ENCODE measurements at regions not wholly inside any gene's neighbourhood (a gene's known extent, or its start where the extent isn't known, plus 50 kb on each side); places are given as distances from the start of the nearest gene placed in this dataset.
A peak's percentile ranks its signal among the peaks of the same experiment; 100 is the strongest.

DNA sequence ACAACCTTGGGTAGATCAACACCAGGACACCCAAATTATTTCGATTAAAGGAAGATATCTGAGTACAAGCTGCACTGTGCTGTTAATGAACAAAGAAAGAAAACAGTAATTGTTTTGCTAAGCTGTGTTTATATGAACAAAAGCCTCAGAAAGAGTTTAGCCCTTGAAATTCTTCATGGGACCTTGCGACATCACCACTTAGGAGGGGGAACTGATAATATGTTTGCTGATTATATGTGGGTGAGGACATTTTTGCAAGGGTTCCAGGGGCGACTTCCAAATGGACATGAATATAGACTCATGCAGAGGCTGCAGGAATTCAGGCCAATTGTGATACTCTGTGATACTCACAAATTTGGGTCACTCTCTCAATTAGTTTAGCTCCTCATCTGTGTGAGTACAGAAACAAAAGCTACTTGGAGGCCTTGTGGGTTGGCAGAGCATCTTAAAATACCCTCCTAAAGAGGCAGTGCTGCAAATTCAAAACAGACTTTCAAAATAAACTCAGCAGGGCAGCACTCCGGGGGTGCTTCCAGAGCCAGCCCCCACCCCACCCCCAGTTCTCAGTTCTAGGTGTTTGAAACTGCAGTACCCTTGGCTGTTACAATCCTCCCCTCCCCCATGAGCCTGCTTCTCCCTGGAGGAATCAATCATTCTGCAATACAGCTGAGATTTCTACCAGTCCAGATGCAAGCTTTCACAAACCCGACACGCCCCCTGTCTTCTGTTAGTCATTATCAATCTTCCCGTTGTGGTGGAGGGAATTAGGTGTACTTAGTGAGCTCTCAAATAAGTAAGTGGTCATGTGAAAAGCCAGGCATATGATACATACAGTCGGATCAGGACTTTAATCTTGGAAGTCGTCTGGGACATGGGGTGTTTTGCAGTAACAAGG is 97.0 kb upstream of the MBNL2 start:
- H3K4me2 ChIP-seq = peak overlapping the region; percentile 73
- peaks cover 56% of the 10 kb centered on the region for H3F3A ChIP-seq (ENCODE audit: insufficient read depth, low read depth)
- ChIA-PET CTCF (interaction anchor here (0.7 to 1.3 kb wide), 7 partner anchors 11 to 1724 kb away, joined by 3 to 16 read pairs (median 8); no protein-coding TSS in a partner anchor), POLR2A (ENCODE audit: unreplicated experiment) (interaction anchor here (0.6 to 0.7 kb wide), 3 partner anchors 67 to 1148 kb away, joined by 5 to 10 read pairs (median 6); partner anchors contain the start of gene MBNL2)
- H2AFZ ChIP-seq = no peak overlapping the region
- H3K36me3 ChIP-seq (ENCODE audit: low read depth) = no peaks in the 10 kb centered on the region
- H3K9me2 ChIP-seq (ENCODE audit: insufficient read depth) = no peaks in the 10 kb centered on the region
- TF ChIP-seq CTCF (conservative IDR thresholded peaks at IDR 0.05) = peak; percentile 55; the same call in 1 of the 2 replicates
- no peak for TF ChIP-seq EZH2 (IDR thresholded peaks at IDR 0.05; ENCODE audit: low read depth)
- H3K4me1 ChIP-seq (replicated peaks; ENCODE audit: insufficient read depth) = peaks cover 81% of the 10 kb centered on the region
- BruUV-seq (replicated peaks) = no TSS peak
- H3K4me3 ChIP-seq = peak overlapping the region; percentile 37; the same call in 1 of the 2 replicates
- no peaks in the 10 kb centered on the region for H4K20me1 ChIP-seq (ENCODE audit: insufficient read depth)
- peak overlapping the region; percentile 81 for H3K27ac ChIP-seq
- DNase-seq = peak; percentile 39 to 90
- no peaks in the 10 kb centered on the region for H3K27me3 ChIP-seq (ENCODE audit: insufficient read depth, low read depth)
- no peaks in the 10 kb centered on the region; the same call in 1 of the 2 replicates for H3K79me2 ChIP-seq (ENCODE audit: low read depth)
- H3K9me3 ChIP-seq (ENCODE audit: insufficient read depth, low read depth) = no peaks in the 10 kb centered on the region
- intact Hi-C loops (cut with micrococcal nuclease; ENCODE audit: unreplicated experiment) = no loop called here

GRCh38 chr13:97125810-97126738 is 96.1 kb upstream of the MBNL2 start:
- no peak for TF ChIP-seq EZH2 (IDR thresholded peaks at IDR 0.05; ENCODE audit: low read depth)
- TF ChIP-seq CTCF (conservative IDR thresholded peaks at IDR 0.05) = 0 out of 2 replicates have a peak, but pooled peaks have one; percentile 9
- H3K4me1 ChIP-seq (replicated peaks; ENCODE audit: insufficient read depth) = peaks cover 72% of the 10 kb centered on the region
- POLR2A ChIA-PET (ENCODE audit: unreplicated experiment) = interaction anchor here (0.5 to 0.7 kb wide), 3 partner anchors 16 to 96 kb away, joined by 6 to 10 read pairs (median 6); partner anchors contain the start of gene MBNL2
- H3K79me2 ChIP-seq (ENCODE audit: low read depth) = no peaks in the 10 kb centered on the region; the same call in 1 of the 2 replicates
- no peaks in the 10 kb centered on the region for H3K9me2 ChIP-seq (ENCODE audit: insufficient read depth)
- H3K27ac ChIP-seq = peak overlapping the region; percentile 81
- intact Hi-C loops (cut with micrococcal nuclease; ENCODE audit: unreplicated experiment) = loop anchor here (1.0 kb wide), 1 partner anchor 15 kb away; no protein-coding TSS in a partner anchor
- H2AFZ ChIP-seq = no peak overlapping the region
- peak overlapping the region; percentile 73 for H3K4me2 ChIP-seq
- DNase-seq = peak; percentile 61 to 93
- no peaks in the 10 kb centered on the region for H3K9me3 ChIP-seq (ENCODE audit: insufficient read depth, low read depth)
- no peaks in the 10 kb centered on the region for H3K27me3 ChIP-seq (ENCODE audit: insufficient read depth, low read depth)
- no peaks in the 10 kb centered on the region for H3K36me3 ChIP-seq (ENCODE audit: low read depth)
- H3F3A ChIP-seq (ENCODE audit: insufficient read depth, low read depth) = peaks cover 52% of the 10 kb centered on the region
- no peaks in the 10 kb centered on the region for H4K20me1 ChIP-seq (ENCODE audit: insufficient read depth)
- H3K4me3 ChIP-seq = peak overlapping the region; percentile 37; the same call in 1 of the 2 replicates
- CTCF ChIA-PET = interaction anchor here (0.6 to 1.3 kb wide), 11 partner anchors 15 to 1094 kb away, joined by 3 to 16 read pairs (median 6); no protein-coding TSS in a partner anchor
- BruUV-seq (replicated peaks) = TSS peak; percentile 28

- Histone ChIP-seq H3K36me3 (ENCODE audit: low read depth) (no peaks in the 10 kb centered on the region), H3K4me3 (no peak overlapping the region), H4K20me1 (ENCODE audit: insufficient read depth) (no peaks in the 10 kb centered on the region), H3K4me2 (peak overlapping the region; percentile 25; the same call in 1 of the 2 replicates), H3F3A (ENCODE audit: insufficient read depth, low read depth) (peaks cover 34% of the 10 kb centered on the region), H3K27ac (no peak overlapping the region), H3K4me1 (replicated peaks; ENCODE audit: insufficient read depth) (peaks cover 55% of the 10 kb centered on the region), H3K79me2 (ENCODE audit: low read depth) (no peaks in the 10 kb centered on the region; the same call in 1 of the 2 replicates), H3K9me2 (ENCODE audit: insufficient read depth) (no peaks in the 10 kb centered on the region), H3K9me3 (ENCODE audit: insufficient read depth, low read depth) (no peaks in the 10 kb centered on the region), H2AFZ (no peak overlapping the region), H3K27me3 (ENCODE audit: insufficient read depth, low read depth) (no peaks in the 10 kb centered on the region)
- intact Hi-C loops (cut with micrococcal nuclease; ENCODE audit: unreplicated experiment) = no loop called here
- DNase-seq = peak; percentile 52 to 75
- TF ChIP-seq EZH2 (IDR thresholded peaks at IDR 0.05; ENCODE audit: low read depth) = no peak
- TF ChIP-seq CTCF (conservative IDR thresholded peaks at IDR 0.05) = no peak
- ChIA-PET CTCF (no interaction called here), POLR2A (ENCODE audit: unreplicated experiment) (interaction anchor here (0.7 kb wide), 1 partner anchor 14 kb away, joined by 3 read pairs; no protein-coding TSS in a partner anchor)
- no TSS peak for BruUV-seq (replicated peaks)
Observed at GRCh38 chr13:97127842-97128241, 94.3 kb upstream of the MBNL2 start.

All from PC-9 (cell line).